ENCODE measurements at regions not wholly inside any gene's neighbourhood (a gene's known extent, or its start where the extent isn't known, plus 50 kb on each side); places are given as distances from the start of the nearest gene placed in this dataset.

DNA sequence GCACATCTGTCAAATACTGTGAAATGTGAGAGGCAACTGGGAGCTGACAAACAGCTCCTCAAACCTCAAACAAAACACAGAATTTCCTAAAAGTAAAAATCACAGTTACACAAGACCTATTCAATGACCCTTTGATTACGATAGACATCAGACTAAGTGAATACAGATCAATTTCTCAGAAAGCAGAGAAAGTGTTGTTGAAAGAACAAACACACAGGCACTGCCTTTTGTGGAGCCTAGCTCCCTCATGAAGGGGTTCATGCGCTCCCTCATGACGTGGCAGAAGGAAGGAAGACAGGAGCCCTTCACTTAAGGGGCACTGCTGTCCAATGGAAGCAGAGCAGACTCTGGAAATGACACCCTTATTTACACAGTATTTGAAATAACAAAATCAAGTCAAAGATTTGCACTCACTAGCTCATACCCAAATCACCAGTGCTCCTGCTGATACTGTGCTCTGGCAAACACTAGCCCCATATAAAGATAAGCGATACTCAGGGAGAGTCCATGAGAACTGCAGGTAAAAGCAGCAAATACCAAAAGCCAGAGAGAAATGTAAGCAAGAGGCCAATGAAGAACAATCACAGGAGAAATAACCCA, 144.9 kb downstream of the KLF12 start:
- Histone ChIP-seq H3K4me3 (ENCODE audit: low read depth, low read length) (no peak overlapping the region), H2AFZ (ENCODE audit: low read length, unreplicated experiment) (no peak overlapping the region), H3K36me3 (ENCODE audit: insufficient read depth, low read length) (peaks cover 4% of the 10 kb centered on the region; the same call in 1 of the 2 replicates), H3K27me3 (ENCODE audit: insufficient read depth, low read length) (no peaks in the 10 kb centered on the region), H3K79me2 (ENCODE audit: control insufficient read depth, insufficient read depth, low read length, unreplicated experiment) (peaks cover 11% of the 10 kb centered on the region), H3K27ac (ENCODE audit: low read depth, low read length) (no peak overlapping the region), H3K4me1 (ENCODE audit: control insufficient read depth, insufficient read depth, low read length, unreplicated experiment) (no peaks in the 10 kb centered on the region)

DNA sequence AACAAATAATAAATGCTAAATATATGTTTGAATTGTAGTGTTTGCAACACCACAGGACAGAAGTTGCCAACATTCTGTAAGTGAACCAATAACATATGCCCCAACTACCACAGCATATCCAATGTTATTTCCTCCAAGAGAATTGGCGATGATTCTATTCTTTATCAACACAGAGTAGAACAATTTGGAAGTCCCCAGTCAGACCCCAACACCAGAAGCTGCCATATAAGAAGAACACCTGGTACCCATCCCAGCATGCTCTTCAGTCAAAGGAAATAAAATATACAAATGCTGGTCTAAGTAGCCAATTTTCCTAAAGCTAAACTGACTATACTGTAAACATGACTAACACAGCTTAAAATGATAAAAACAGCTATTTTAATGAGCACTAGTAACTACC, 145.7 kb downstream of the KLF12 start:
- peaks cover 11% of the 10 kb centered on the region for H3K79me2 ChIP-seq (ENCODE audit: control insufficient read depth, insufficient read depth, low read length, unreplicated experiment)
- no peak overlapping the region for H3K27ac ChIP-seq (ENCODE audit: low read depth, low read length)
- H3K4me3 ChIP-seq (ENCODE audit: low read depth, low read length) = no peak overlapping the region

GRCh38 chr13:73987618-73988017, 146.6 kb downstream of the KLF12 start:
- H3K27ac ChIP-seq (ENCODE audit: low read depth, low read length) = no peak overlapping the region
- H3K36me3 ChIP-seq (ENCODE audit: insufficient read depth, low read length) = peaks cover 4% of the 10 kb centered on the region; the same call in 1 of the 2 replicates
- H3K4me3 ChIP-seq (ENCODE audit: low read depth, low read length) = no peak overlapping the region
- no peak overlapping the region for H2AFZ ChIP-seq (ENCODE audit: low read length, unreplicated experiment)
- peaks cover 11% of the 10 kb centered on the region for H3K79me2 ChIP-seq (ENCODE audit: control insufficient read depth, insufficient read depth, low read length, unreplicated experiment)
- no peaks in the 10 kb centered on the region for H3K27me3 ChIP-seq (ENCODE audit: insufficient read depth, low read length)
- no peaks in the 10 kb centered on the region for H3K4me1 ChIP-seq (ENCODE audit: control insufficient read depth, insufficient read depth, low read length, unreplicated experiment)

More for the DNA sequence above, 145.7 kb downstream of the KLF12 start:
- Histone ChIP-seq H3K27me3 (ENCODE audit: insufficient read depth, low read length) (no peaks in the 10 kb centered on the region), H3K4me1 (ENCODE audit: control insufficient read depth, insufficient read depth, low read length, unreplicated experiment) (no peaks in the 10 kb centered on the region), H3K36me3 (ENCODE audit: insufficient read depth, low read length) (peaks cover 4% of the 10 kb centered on the region; the same call in 1 of the 2 replicates), H2AFZ (ENCODE audit: low read length, unreplicated experiment) (no peak overlapping the region)

- Histone ChIP-seq H2AFZ (ENCODE audit: low read length, unreplicated experiment) (no peak overlapping the region), H3K27ac (ENCODE audit: low read depth, low read length) (no peak overlapping the region), H3K4me1 (ENCODE audit: control insufficient read depth, insufficient read depth, low read length, unreplicated experiment) (no peaks in the 10 kb centered on the region), H3K4me3 (ENCODE audit: low read depth, low read length) (no peak overlapping the region), H3K27me3 (ENCODE audit: insufficient read depth, low read length) (no peaks in the 10 kb centered on the region), H3K79me2 (ENCODE audit: control insufficient read depth, insufficient read depth, low read length, unreplicated experiment) (peaks cover 11% of the 10 kb centered on the region), H3K36me3 (ENCODE audit: insufficient read depth, low read length) (peaks cover 4% of the 10 kb centered on the region; the same call in 1 of the 2 replicates)
Measured at GRCh38 chr13:73985783-73986182, 148.4 kb downstream of the KLF12 start.

GRCh38 chr13:73984949-73985691, 149.1 kb downstream of the KLF12 start:
- Histone ChIP-seq H3K79me2 (ENCODE audit: control insufficient read depth, insufficient read depth, low read length, unreplicated experiment) (peaks cover 11% of the 10 kb centered on the region), H2AFZ (ENCODE audit: low read length, unreplicated experiment) (no peak overlapping the region), H3K36me3 (ENCODE audit: insufficient read depth, low read length) (peaks cover 4% of the 10 kb centered on the region; the same call in 1 of the 2 replicates), H3K27me3 (ENCODE audit: insufficient read depth, low read length) (no peaks in the 10 kb centered on the region), H3K4me1 (ENCODE audit: control insufficient read depth, insufficient read depth, low read length, unreplicated experiment) (no peaks in the 10 kb centered on the region), H3K4me3 (ENCODE audit: low read depth, low read length) (no peak overlapping the region), H3K27ac (ENCODE audit: low read depth, low read length) (no peak overlapping the region)

DNA sequence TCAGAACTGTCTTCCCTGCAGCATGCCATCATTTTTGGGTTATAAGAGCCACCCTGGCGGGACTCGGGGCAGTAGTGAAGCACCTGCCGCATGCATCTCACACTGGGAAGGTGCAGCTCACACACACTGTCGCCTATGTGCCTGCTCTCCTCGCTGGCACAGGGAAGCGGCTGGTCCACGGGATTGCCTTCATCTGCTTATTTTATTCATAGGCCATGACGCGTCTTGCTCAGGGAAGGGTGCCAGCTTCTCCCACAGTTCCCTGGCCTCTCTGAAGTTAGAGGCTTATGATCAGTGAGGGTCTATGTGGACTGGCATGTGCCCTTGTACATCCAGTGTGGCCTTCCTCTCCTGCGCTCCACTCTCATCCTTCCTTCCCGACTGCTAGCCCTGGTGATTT, 150.0 kb downstream of the KLF12 start:
- Histone ChIP-seq H3K36me3 (ENCODE audit: insufficient read depth, low read length) (peaks cover 4% of the 10 kb centered on the region; the same call in 1 of the 2 replicates), H3K4me1 (ENCODE audit: control insufficient read depth, insufficient read depth, low read length, unreplicated experiment) (no peaks in the 10 kb centered on the region), H3K27ac (ENCODE audit: low read depth, low read length) (no peak overlapping the region), H3K4me3 (ENCODE audit: low read depth, low read length) (no peak overlapping the region), H3K79me2 (ENCODE audit: control insufficient read depth, insufficient read depth, low read length, unreplicated experiment) (peaks cover 6% of the 10 kb centered on the region), H3K27me3 (ENCODE audit: insufficient read depth, low read length) (no peaks in the 10 kb centered on the region), H2AFZ (ENCODE audit: low read length, unreplicated experiment) (no peak overlapping the region)

- H3K4me3 ChIP-seq (ENCODE audit: low read depth, low read length) = no peak overlapping the region
- H3K79me2 ChIP-seq (ENCODE audit: control insufficient read depth, insufficient read depth, low read length, unreplicated experiment) = no peaks in the 10 kb centered on the region
- no peaks in the 10 kb centered on the region for H3K4me1 ChIP-seq (ENCODE audit: control insufficient read depth, insufficient read depth, low read length, unreplicated experiment)
- no peaks in the 10 kb centered on the region for H3K27me3 ChIP-seq (ENCODE audit: insufficient read depth, low read length)
- H3K27ac ChIP-seq (ENCODE audit: low read depth, low read length) = no peak overlapping the region
- no peak overlapping the region for H2AFZ ChIP-seq (ENCODE audit: low read length, unreplicated experiment)
- H3K36me3 ChIP-seq (ENCODE audit: insufficient read depth, low read length) = peaks cover 4% of the 10 kb centered on the region; the same call in 1 of the 2 replicates
Measured at GRCh38 chr13:73983109-73983508, 151.1 kb downstream of the KLF12 start.

DNA sequence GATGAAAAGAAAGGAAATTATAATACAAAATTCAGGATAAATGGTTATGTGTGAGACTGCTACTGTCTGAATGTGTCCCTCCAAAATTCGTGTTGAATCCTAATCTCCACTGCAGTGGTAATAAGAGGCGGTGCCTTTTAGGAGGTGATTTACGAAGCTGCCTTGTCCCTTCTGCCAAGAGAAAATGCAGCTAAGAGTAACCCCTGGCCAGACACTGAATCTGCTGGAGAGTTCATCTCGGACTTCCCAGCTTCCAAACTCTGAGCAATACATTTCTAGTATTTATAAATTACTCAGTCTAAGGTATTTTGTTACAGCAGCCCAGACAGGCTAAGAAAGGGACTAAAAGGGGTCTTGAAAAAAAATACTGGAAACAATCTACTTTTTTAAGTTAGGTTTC, 152.6 kb downstream of the KLF12 start:
- no peak overlapping the region for H3K4me3 ChIP-seq (ENCODE audit: low read depth, low read length)
- no peak overlapping the region for H2AFZ ChIP-seq (ENCODE audit: low read length, unreplicated experiment)
- H3K27ac ChIP-seq (ENCODE audit: low read depth, low read length) = no peak overlapping the region
- peaks cover 4% of the 10 kb centered on the region; the same call in 1 of the 2 replicates for H3K36me3 ChIP-seq (ENCODE audit: insufficient read depth, low read length)
- no peaks in the 10 kb centered on the region for H3K79me2 ChIP-seq (ENCODE audit: control insufficient read depth, insufficient read depth, low read length, unreplicated experiment)
- no peaks in the 10 kb centered on the region for H3K27me3 ChIP-seq (ENCODE audit: insufficient read depth, low read length)
- no peaks in the 10 kb centered on the region for H3K4me1 ChIP-seq (ENCODE audit: control insufficient read depth, insufficient read depth, low read length, unreplicated experiment)

GRCh38 chr13:73975767-73976166, 158.4 kb downstream of the KLF12 start:
- Histone ChIP-seq H3K4me3 (ENCODE audit: low read depth, low read length) (no peak overlapping the region), H3K4me1 (ENCODE audit: control insufficient read depth, insufficient read depth, low read length, unreplicated experiment) (peaks cover 3% of the 10 kb centered on the region)

DNA sequence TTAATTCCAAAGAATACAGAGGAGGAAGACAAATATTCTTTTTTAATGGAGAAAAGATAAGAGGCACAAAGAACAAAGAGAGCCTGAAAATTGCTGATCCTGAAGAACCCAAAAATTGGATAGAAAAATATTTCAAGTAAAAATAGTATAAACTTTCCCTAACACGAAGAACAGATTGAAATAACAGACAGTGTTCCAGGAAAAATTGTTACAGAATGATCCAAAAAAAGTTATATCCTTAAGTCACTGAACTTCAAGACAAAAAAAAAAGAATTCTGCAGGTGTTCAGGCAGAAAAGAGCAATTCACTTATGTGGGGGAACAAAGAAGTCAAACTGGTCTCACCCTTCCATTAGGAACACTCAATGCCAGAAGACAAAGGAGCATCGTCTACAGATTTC, 160.2 kb downstream of the KLF12 start:
- Histone ChIP-seq H3K4me1 (ENCODE audit: control insufficient read depth, insufficient read depth, low read length, unreplicated experiment) (peaks cover 8% of the 10 kb centered on the region), H3K36me3 (ENCODE audit: insufficient read depth, low read length) (0 out of 2 replicates have a peak, but pooled peaks cover 8% of the 10 kb centered on the region), H2AFZ (ENCODE audit: low read length, unreplicated experiment) (no peak overlapping the region), H3K4me3 (ENCODE audit: low read depth, low read length) (no peak overlapping the region), H3K27me3 (ENCODE audit: insufficient read depth, low read length) (no peaks in the 10 kb centered on the region), H3K79me2 (ENCODE audit: control insufficient read depth, insufficient read depth, low read length, unreplicated experiment) (peaks cover 32% of the 10 kb centered on the region), H3K27ac (ENCODE audit: low read depth, low read length) (no peak overlapping the region)

More at GRCh38 chr13:73975767-73976166, 158.4 kb downstream of the KLF12 start:
- H3K79me2 ChIP-seq (ENCODE audit: control insufficient read depth, insufficient read depth, low read length, unreplicated experiment) = peaks cover 20% of the 10 kb centered on the region
- no peak overlapping the region for H2AFZ ChIP-seq (ENCODE audit: low read length, unreplicated experiment)
- no peaks in the 10 kb centered on the region for H3K36me3 ChIP-seq (ENCODE audit: insufficient read depth, low read length)
- no peak overlapping the region for H3K27ac ChIP-seq (ENCODE audit: low read depth, low read length)
- H3K27me3 ChIP-seq (ENCODE audit: insufficient read depth, low read length) = no peaks in the 10 kb centered on the region

- H3K36me3 ChIP-seq (ENCODE audit: insufficient read depth, low read length) = 0 out of 2 replicates have a peak, but pooled peaks cover 8% of the 10 kb centered on the region
- no peak overlapping the region for H3K27ac ChIP-seq (ENCODE audit: low read depth, low read length)
- no peaks in the 10 kb centered on the region for H3K27me3 ChIP-seq (ENCODE audit: insufficient read depth, low read length)
- no peak overlapping the region for H2AFZ ChIP-seq (ENCODE audit: low read length, unreplicated experiment)
- H3K4me3 ChIP-seq (ENCODE audit: low read depth, low read length) = no peak overlapping the region
- peaks cover 8% of the 10 kb centered on the region for H3K4me1 ChIP-seq (ENCODE audit: control insufficient read depth, insufficient read depth, low read length, unreplicated experiment)
- peaks cover 32% of the 10 kb centered on the region for H3K79me2 ChIP-seq (ENCODE audit: control insufficient read depth, insufficient read depth, low read length, unreplicated experiment)
Measured at GRCh38 chr13:73973156-73973555, 161.0 kb downstream of the KLF12 start.
